Right renal cortex interstitium (tissue), 3 donors: ENCODE measurements at regions not wholly inside any gene's neighbourhood (a gene's known extent, or its start where the extent isn't known, plus 50 kb on each side); places are given as distances from the start of the nearest gene placed in this dataset.
"Not testable (repeated sequence)": the region's sequence is repeated elsewhere in the genome, so short reads cannot be mapped to it uniquely, and the experiment has no call there.

Experiments used
- DNase-seq, 3 donors: peaks; one replicate each; pipeline ENCODE4 v3.0.0-alpha.2; 2013; ENCODE audit warnings: low read depth in 3 of 3, low spot score in 2 of 3

DNA sequence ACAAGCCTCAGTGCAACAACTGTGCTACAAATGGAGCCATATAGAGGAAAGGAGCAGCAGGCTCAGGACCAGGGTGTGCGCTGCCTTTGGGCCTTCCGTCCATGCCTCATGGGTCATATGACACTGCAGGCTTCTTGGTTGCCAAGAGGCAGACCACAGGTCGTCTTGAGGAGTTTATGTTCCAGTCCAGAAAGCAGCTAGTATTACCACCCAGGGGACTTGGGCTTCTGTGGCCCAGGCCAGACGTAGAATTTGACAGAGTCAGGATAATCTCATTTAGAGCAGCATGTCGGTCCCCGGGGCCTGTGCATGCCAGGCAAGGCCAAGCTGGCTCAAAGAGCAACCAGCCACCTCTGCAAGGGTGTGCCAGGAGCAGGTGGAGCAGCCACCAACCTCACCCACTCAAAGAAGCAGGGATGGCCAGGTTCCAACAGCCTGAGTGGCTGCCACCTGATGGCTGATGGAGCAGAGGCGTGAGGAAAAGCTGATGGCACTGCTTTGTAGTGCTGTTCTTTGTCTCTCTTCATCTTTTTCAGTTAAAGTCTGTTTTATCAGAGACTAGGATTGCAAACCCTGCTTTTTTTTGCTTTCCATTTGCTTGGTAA is 109.1 kb downstream of the CCDC74A start:
- DNase-seq = not testable (repeated sequence)

DNA sequence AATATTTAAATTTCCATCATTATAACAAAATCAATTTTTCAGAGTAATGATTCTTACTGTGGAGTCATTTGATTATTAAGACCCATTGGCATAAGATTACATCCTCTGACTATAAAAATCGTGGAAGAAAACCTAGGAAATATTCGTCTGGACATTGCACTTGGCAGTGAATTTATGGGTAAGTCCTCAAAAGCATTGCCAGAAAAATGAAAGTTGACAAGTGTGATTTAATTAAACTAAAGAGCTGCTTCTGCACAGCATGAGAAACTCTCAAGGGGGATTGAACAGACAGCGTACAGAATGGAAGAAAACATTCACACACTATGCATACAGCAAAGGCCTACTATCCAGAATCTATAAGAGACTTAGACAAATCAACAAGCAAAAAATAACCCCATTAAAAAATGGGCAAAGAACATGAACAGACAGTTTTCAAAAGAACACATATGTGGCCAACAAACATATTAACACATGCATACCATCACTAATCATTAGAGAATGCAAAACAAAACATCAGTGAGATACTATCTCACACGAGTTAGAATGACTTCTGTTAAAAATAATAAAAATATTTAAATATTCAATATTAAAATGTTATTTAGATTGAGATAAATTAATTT is 111.4 kb downstream of the CCDC74A start:
- DNase-seq = not testable (repeated sequence)

DNA sequence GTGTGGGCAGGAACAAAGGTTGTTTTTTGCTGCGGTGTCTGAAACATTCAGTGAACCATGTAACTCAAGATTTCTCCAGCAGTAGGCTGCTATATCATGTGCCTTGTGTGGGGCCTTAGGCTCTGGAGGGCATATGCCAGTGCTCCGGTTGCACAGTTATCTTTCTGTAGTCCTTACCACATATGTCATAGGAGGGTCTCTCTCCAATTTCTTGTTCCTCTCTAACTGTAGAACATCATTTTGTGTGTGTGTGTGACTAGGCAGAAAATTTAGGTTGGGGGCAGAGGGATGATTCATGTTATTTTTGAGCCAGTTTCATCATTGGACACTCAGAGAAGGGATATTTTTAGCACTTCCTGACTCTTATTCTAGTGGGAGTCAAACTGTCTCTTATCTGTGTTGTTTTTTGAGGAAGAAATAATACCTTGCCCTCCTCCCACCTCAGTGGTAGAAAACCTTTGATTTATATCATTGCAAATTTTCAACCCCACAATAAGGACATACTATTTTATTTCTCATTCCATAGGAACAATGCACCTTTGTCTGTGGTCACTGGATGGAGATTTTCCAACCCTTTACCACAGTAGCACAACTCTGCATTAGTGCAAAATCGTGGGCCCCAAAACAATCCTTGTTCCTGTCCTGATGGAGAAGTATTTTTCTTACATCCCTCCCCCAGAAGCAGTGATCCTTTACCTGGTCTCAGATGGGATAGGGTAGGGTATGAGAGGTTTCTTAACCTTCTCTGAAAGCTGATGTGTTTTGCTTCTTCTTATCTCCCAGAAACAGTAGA is 113.9 kb downstream of the CCDC74A start:
- DNase-seq = no peak

DNA sequence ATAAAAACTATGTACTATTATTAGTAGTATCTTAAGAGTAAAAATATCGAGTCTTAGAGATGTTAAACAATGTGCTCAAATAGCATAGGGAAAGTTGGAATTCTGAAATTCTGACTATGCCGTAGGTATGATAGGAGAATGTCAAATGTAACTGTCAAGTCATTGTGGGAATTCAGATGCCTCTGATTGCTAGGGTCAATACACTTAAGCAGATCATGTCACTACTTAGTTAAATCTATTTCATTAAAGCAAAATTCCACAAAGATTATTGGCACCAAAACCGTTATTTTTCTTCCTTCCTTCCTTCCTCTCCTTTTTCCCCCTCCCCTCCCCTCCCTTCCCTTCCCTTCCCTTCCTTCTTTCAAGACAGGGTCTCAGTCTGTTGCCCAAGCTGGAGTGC is 115.5 kb downstream of the CCDC74A start:
- not testable (repeated sequence) for DNase-seq

DNA sequence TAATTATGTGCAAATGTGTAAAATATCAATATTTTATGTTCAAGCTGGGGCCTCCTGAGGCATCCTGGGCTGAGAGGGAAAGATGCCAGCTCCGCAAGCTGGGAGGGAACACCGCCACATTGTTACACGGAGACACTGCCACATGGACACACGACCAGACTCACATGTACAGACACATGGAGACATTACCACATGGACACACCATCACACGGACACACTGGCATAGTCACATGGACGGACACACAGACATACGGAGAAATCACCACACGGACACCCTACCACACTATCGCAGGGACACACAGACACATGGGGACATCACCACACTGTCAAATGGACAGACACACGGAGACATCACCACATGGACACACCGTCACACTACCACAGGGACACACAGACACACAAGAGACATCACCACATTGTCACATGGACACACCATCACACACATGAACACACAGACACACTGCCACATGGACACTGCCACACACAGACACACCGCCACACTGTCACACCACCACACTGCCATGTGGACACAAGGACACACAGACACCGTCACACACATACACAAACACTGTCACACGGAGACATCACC is 117.6 kb downstream of the CCDC74A start:
- no peak for DNase-seq

DNA sequence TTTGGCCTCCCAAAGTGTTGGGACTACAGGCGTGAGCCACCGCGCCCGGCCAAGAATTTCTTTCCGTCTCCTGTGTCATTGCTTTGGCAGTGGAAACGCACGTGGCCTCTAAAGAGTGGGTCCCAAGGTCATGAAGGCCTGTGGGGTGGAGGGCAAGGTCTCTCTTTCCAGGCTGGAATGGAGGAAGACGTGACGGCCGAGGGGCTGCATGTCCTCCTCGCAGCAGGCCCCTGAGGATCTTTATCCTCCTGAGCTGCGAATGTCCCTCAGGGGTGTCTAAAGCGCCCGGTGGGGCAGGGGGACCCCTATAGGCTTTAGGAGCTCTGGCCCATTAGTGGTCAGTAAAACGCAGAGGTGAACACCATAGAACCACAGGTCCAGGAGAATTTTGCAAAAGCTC is 118.5 kb downstream of the CCDC74A start:
- not testable (repeated sequence) for DNase-seq

DNA sequence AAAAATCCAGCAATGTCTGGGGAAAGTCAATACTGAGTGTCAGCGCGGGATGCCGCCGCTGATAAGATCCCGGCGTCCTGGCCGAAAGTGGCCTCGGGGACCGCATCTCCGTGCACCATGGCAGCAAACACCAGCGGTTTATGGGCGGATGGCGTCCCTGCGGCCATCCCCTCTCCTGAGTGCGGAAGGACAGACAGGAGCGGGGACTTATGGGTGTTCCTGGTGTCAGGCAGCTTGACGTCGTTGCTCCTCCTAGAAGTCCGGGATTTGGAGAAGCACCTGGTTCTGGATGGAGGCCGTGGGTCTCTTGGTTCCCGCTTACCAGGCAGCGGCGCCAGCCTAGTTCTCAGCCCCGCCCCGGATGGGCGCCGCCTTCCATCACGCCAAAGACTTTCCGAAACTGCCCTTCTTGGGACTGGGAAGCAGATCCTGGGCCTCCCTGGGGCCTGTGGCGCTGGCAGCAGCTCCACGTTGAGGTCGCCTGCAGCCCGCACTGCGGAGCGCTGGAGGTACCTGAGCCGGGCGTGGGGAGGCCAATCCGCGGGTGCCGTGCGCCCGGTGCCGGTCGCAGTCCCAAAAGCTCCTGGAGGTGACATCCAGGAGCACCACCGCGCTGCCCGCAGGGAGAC is 119.1 kb downstream of the CCDC74A start:
- no peak for DNase-seq

DNA sequence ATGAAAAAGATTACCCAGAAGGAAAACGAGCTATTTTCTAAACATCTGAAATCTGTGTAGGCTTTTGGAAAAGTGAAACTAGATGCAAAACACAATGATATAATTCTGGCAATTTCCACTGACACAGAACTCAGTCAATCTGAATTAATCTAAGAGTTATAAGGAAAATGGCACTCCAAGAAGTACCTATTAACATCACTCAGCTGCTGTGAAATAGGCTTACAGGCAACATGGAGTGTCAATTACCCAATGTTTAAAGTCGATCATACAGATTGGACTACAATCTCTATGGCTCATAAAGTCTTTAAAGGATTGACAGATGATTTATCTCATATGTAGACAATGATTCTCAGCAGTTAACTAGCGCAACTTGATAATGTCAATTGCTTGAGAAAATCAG is 120.9 kb downstream of the CCDC74A start:
- DNase-seq = not testable (repeated sequence)

DNA sequence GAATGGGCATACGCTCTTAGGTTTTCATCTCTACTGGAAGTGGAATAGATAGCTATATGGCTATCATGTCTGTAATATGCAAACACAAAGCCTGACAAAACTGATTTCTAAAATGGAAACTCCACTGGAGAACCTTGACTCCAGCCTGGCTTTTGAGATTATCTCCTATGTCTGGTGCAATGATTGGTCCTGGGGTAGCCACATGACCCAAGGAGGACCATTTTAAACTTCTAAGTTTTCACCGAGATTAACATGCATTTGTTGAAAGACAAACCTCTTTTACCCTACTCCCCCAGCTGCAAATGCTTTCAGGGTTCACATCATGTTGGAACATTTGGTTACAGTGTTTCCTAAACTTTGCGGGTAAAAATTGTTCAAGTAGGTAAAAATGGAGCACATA is 124.6 kb downstream of the CCDC74A start:
- DNase-seq = not testable (repeated sequence)

DNA sequence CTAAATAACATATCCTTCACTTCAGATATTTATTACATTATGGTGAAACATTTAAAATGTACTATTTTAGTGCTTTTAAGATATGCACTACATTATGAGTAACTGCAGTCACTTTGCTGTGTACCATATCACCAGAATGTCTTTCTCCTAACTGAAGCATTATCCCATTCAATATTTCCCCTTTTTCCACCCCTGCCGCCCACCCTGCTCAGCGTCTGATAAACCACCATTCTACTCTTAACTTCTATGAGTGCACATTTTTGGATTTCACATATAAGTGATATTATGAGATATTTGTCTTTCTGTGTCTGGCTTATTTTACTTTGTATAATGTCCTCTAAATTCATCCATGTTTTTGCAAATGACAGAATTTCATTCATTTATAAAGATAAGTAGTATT is 126.4 kb downstream of the CCDC74A start:
- not testable (repeated sequence) for DNase-seq

DNA sequence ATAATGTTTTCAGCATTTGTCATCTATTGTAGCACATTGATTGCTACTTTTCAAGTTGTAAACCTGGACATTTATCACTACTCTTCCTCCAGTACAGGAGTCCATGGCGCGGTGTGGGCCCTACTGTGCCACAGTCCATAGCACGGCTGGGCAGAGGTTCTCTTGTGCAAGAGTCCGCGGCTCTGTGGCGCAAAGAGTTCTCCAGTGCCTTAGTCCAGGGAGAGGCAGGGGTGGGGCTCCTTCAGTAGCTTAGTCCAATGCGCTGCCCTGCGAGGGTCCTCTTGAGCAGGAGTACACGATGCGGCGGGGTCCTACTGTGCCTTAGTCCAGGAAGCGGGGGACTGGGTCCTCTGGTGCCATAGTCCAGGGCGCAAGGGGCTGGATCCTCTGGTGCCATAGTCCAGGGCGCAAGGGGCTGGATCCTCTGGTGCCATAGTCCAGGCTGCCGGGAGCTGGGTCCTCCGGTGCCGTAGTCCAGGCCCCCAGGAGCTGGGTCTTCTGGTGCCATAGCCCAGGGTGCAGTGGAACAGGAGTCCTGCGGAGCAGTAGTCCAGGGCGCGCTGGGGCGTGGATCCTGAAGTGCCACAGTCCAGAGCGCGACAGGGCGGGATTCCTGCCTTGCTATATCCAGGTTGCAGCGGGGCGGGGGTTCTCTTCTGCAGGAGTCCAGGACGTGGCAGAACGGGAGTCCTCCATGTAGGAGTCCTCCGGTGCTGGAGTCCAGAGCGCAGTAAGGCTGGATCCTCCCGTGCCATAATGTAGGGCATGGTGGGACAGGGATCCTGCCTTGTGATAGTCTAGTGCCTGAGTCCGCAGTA is 129.3 kb downstream of the CCDC74A start:
- DNase-seq = no peak

DNA sequence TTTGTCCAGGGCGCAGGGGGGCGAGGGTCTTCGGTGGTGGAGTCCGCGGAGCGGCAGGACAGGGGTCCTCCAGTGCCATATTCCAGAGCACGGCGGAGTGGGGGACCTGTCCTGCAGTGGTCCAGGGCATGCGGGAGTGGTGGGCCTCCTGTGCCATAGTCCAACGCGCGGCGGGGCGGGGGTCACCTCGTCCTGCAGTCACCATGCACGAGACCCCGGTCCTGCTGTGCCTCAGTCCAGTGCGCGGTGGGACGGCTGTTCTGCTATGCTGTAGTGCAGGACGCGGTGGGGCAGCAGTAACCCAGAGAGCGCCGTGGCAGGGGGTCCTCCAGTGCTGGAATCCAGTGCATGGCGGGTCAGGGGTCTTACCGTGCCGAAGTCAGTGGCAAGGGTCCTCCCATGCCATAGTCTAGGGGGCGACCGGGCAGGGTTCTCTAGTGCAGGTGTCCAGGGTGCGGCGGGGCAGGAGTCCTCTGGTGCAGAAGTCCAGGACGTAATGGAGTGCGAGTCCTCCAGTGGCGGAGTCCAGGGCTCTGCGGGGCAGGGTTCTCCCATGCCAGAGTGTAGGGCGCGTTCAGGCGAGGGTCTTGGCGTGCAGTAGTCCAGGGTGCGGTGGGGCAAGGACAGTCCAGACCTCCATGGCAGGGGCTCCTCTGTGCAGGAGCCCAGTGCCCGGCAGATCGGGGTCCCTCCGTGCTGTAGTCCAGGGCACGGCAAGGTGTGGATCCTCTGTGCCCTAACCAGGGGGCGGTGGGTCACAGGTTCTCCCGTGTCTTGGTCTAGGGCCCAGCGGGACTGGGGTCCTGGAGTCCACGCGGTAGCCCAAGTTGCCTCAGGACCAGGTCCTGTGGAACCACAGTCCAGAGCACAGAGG is 130.4 kb downstream of the CCDC74A start:
- DNase-seq = no peak

DNA sequence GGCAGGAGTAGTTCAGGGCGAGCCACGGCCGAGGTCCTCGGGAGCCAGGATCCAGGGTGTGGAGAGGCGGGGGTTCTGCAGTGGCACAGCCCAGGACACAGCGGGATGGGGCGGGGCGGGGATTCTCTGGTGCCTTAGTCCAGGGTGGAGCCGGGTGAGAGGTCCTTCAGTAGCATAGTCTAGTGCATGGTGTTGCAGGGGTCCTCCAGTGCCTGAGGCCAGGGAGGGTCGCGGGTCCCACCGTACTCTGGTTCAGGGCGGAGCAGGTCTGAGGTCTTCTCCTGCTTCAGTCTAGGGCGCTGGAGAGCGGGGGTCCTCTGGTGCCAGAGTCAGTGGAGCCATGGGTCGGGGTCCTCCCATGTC is 131.1 kb downstream of the CCDC74A start:
- no peak for DNase-seq

DNA sequence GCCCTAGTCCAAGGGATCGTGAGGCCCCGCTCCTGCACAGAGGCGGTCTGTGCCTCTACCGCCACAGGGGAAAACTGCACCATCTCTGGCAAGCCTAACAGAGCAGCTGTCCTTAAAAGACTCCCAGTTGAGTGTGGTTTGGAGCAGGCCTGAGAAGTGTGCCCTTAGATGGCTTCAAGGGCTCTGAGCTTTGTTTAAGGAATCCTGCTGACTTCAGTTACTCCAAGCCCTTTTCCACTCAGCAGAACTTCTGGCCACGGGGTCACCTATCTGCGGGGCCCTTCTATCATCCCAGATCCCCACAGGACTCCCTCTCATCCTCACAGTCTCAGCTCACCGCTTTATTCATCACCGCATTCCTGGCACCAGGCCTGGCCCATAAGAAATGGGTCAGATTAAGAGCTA is 131.5 kb downstream of the CCDC74A start:
- DNase-seq = no peak

DNA sequence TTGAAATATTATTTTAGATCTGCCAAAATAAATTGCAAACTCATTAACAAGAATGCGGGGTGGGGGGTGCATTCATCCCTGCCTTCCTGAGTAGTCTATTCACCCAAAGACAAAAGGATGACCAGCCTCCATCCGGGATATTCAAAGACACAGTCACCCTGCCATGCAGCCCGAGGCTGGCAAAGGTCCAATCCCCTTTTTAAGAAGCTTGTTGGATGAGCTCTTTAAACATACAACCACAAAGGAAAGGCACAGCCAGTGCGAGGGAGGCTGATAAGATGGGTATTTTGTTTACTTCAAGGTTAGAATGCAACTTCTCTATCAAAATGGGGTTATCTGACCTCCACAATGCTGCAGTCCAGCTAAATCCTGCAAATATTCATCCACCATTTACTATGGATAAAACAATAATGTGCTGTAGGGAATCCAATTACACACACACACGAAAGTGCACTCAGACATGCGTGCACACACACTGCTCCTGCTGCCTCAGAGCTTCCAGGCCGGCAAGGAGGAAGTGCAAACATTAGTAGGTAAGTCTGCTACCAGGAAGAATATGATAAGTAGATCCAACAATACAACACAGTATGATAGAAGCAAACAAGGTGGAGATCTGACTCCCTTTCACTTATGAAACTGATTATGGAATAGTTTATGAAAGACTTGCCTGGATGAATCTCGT is 133.6 kb downstream of the CCDC74A start:
- not testable (repeated sequence) for DNase-seq

DNA sequence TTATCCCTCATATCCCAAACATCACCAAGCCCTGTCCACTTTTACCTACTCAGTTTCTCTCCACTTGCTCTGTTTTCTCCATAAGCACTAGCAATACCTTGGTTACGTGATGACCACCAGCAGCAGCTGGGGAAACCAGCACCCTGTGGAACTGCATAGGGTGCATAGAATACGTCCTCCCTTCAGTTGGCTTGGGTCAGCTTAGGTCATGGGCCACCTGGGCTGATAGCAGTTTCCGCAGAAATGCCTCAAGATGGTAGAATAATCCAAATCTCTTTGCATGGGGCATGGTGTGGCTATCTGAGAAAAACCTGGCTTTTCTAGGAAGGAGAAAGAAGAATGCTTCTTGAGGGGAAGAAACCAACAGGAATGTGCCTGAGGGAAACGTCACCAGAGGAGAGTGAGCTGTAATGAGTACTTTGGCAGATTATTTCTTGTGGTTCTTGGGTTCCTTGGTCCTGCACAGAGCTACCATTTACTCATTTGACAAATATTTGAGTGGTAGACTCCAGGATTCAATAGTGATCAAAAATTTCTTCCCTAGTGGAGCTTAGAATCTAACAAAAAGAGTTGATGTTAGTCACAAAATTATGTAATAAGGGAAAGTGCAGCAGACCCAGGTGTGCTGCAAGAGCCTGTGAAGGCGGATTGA is 134.3 kb downstream of the CCDC74A start:
- not testable (repeated sequence) for DNase-seq

DNA sequence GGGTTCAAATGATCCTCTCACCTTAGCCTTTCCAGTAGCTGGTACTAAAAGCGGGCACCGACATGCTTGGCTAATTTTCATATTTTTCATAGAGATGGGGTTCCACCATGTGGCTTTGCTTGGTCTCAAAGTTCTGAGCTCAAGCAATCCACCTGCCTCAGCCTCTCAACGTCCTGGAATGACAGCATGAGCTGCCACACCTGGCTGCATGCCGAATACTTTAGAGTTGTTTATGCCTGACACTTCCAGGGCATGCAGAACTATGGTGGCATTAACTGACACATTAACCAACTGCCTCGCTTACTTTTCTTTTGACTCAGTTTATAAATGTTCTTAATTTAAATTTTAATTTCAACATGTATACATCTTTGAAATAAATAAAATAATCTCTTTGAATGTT is 135.8 kb downstream of the CCDC74A start:
- not testable (repeated sequence) for DNase-seq

DNA sequence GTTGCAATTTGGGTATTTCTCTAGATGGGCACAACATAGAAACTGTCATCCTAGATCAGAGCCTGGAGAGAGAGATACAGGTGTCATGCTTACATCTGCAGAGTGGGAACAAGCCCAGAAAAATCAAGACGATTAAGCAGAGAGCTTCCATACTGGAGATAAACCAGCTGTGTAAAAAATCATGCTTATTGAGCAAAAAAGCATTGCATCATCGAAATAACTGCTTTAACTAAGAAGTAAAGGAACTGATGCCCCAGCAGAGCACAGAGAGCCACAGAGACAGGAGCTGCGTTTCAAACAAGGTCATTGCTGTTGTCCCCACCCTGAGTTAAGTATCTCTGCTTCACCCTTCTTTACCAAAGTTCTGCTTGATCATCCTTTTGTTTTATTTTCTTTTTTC is 138.0 kb downstream of the CCDC74A start:
- DNase-seq = not testable (repeated sequence)
